Umbilical cord (tissue), 1 donor: ENCODE measurements at regions not wholly inside any gene's neighbourhood (a gene's known extent, or its start where the extent isn't known, plus 50 kb on each side); places are given as distances from the start of the nearest gene placed in this dataset.

Source experiments
- DNase-seq: peaks from one replicate; pipeline ENCODE4 v3.0.0-alpha.2; 2015; ENCODE audit warnings: low spot score

GRCh38 chr16:17861981-17862479 lies 391.3 kb upstream of the XYLT1 start:
- DNase-seq = no peak

DNA sequence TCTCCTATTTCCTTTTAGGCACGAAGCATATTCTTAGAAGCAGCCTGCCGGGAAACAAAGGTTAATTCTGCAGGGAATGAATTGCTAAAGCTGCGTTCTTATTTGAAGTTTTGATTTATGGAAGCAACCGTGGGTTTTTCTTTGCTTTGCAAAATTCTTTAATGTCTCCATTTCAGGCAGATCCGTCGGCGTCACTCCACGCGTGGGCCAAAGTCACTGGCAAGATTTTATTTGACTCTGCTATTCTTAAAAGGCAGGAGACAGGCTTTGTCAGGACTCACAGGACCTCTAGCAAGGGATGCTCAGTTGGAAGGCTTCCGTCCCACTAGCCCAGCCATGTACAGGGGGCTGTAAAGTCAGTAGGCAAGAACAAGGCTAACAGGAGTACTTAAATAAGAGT lies 387.3 kb upstream of the XYLT1 start:
- DNase-seq = no peak

DNA sequence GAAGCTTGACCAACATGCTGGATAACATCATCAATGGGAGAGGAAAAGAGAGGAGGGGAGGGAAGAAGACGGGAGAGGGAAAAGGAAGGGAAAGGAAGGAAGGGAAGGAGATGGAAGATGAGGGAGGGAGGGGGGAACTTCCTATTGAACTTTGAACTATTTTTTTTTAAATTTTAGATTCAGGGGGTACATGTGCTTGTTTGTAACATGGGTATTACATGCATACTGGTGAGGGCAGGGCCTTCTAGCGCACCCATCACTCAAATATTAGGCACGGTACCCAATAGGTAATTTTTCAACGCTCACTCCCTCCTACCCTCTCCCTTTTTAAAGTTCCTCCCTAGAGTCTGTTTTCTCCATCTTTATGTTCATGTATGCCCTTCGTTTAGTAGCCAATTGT lies 383.2 kb upstream of the XYLT1 start:
- no peak for DNase-seq

DNA sequence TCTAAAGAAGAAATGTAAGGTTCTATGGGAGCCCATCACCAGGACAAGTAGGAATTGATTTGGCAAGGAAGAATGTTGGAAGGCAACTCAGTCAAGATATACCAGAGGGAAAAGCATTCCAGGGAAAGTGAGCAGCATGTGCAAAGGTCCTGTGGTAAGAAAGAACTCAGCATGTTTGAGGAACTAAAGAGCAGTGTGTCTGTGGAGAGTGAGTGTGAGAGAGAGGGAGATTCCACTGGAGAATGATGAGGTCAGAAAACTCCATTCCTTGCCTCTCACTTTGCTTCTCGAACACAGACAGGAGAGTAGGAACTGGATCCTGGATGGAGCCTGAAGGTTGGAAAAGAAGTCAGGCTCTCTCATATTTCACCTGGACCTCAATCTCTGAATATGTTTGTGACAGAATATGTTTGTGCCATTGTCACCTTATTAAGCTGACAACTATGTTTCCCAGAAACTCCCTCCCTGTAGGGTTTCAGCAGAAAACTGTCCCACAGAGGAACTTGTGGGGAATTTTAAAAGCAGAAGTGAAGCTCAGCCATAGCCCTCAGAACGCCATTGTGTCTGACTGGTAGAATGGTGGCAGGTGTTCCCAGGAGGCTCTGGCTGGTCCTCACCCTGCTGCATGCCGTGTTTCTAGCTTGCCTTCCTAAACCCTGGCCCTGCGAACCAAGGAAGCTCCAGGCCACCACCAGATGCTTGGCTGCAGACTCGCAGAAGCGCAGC lies 382.4 kb upstream of the XYLT1 start:
- no peak for DNase-seq

DNA sequence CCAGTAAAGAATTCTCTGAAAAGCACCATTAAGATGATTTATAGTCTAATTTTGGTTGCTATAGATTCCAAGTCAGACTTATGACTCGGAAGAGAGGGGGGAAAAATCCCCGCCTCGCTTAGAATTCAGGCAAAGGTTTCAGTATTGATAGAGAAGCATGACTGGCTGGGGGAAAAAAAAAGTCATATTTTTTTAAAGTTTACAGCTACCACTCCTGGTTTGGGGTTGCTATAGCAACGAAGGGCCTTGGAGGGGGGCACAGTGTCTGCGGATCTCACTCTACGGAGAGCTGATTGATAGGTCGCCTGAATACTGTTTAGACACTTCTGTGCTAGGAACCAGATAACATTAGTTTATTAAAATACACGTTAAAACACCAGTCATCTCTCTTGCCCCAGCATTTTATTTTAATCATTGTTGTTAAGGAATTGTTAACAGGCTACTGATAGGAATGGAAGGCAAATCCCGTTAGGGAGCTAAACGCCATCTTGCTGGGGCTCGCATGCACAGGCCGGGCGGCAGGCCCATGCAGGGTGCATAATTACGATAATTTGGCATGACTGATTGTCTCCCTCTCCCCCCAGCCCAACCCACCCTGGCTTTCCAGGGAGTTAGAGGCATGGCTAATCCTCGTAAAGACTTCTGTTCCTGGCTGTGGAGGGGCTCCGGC lies 380.0 kb upstream of the XYLT1 start:
- DNase-seq = no peak

- no peak for DNase-seq
Measured at GRCh38 chr16:17847234-17847795, 376.6 kb upstream of the XYLT1 start.

- no peak for DNase-seq
Measured at GRCh38 chr16:17846030-17846429, 375.3 kb upstream of the XYLT1 start.

DNA sequence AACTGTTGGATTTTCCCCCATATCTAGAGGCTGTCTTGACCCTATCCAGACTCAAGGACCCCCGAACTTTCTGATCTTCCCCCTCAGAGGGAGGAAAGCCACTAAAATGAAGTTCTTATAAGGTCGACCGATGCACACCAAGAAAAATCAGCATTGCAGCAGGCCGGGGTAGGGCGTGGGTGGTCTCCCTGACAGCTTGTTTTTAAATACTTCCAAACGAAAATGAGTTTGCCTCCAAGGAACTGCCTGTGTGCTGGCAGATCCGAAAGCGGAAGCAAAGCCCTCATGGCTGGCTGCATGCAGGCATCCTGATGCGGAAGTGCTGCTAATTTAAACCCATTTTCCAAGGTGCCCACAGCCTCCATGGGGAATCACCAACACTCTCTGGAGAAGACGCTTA lies 374.3 kb upstream of the XYLT1 start:
- DNase-seq = no peak

DNA sequence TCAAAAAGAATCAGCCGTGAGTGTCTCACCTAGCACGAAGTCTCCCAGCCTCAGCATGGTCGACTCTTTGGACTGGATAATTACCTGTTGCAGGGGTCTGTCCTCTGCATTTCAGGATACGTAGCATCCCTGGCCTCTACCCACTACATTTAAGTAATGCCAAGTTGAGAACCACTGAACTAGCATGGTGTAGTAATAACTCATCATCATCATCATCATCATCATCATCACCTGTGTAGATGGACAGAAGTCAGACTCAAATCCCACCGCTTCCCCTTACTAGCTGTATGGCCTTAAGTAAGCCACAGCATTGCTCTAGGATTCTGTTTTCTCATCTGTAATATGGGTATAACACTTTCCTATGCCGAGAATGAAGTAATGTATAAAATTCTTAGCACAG lies 373.1 kb upstream of the XYLT1 start:
- no peak for DNase-seq

DNA sequence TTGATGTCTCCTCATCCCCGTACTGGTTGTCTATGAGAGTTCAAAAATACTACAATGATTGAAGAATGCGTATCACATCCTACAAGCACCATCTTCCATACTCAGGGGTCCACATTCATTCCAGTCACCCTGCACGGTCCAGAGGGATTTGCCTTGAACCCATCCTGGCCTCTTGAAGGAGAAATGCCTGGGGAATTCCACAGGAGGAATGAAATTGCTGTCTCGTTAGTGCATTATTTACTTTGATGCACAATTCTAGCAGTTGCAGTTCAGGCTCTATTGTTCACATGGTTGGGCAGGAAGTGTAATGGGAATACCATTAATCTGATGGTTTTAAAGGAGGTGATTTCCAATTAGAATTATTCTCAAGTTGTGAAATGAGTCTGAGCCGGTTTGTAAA lies 369.1 kb upstream of the XYLT1 start:
- DNase-seq = no peak

DNA sequence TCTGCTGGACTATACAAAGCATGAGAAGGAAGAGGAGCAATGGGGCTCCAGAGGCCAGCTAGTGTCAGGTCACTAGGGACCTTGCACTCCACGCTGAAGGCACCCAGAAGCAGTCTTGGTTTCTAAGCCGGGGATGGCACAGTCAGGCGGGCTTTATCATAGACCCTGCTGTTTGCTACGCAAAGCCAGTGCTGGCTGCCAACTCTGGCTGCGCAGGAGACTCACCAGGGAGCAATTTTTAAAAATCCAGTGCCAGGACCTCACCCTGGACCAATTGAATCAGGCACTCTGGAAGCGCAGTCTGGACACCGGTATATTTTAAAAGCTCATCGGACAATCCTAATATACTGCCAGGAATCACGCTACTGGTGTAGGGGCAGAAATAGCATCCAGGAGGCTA lies 368.5 kb upstream of the XYLT1 start:
- no peak for DNase-seq

DNA sequence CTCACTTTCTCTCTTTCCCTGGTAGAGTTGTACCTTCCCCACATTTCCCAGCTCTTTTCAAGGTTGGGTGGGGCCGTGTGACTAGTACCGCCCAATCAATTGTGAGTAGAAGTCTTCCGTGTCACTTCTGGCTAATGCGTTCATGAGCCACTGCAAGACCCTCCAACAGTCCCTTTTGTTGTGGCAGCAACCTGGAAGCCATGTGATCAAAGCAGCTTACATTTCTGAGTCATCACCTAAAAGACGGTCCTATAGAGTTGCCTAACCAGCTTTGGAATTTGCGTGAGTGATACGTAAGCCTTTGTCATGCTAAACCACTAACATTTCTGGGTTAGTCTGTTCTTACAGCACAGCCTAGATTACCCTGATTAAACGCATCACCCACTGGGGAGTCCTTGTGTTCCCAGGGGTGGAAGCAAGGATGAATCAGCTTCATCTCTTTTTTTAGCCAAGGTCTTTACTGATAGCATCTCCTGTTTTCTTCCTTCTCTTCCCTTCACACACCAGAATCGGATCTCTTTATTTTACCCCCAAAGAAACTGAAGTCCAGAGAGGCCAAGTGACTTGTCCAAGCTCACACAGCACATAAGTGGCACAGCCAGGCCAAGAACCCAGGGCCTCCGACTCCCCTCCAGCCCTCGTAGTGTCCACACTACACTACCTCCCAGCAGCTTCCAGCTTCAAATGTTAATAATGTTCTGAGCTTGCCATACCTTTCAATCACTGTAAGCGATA lies 366.3 kb upstream of the XYLT1 start:
- DNase-seq = peak; percentile 28

- no peak for DNase-seq
Measured at GRCh38 chr16:17835118-17835876, 364.5 kb upstream of the XYLT1 start.

DNA sequence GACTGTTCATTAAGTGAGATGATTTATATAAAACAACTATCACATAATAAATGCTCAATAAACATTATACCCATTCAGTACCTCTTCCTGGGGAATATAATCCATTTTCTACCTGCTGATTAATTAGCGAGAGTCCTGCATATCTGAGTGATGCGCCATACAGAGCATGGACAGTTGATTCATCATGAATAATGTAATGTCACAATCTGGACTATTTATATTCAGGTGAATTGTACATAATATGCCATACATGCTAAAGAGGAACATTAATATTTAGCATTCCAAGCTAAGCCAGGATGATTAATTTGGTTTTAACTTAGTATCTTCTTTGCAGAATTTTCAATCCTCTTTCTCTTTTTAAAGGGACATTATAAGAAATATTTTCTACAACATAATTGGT lies 362.0 kb upstream of the XYLT1 start:
- no peak for DNase-seq

DNA sequence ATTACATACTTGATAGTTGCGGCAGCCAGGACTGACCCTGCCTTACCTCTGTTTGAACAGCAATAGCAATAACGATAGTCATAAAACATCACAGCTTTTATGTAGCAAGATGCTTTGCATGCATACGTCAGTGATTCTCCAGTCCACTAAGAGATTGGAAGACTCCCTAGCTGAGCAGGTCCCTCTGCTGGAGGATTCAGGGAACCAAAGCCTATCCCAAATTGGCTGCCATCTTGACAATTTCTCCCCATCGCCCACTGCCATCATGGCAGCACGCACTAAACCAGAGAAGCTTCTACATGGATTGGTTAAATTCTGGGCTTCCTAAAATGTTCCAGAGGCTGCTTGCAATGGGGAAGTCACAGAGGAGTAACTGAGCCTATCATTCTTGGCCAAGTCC lies 360.6 kb upstream of the XYLT1 start:
- DNase-seq = no peak

GRCh38 chr16:17830651-17831050 lies 359.9 kb upstream of the XYLT1 start:
- DNase-seq = no peak

- no peak for DNase-seq
Measured at GRCh38 chr16:17829811-17830210, 359.1 kb upstream of the XYLT1 start.

GRCh38 chr16:17828012-17828411 lies 357.3 kb upstream of the XYLT1 start:
- peak; percentile 80 for DNase-seq

GRCh38 chr16:17827313-17827712 lies 356.6 kb upstream of the XYLT1 start:
- DNase-seq = peak; percentile 64

DNA sequence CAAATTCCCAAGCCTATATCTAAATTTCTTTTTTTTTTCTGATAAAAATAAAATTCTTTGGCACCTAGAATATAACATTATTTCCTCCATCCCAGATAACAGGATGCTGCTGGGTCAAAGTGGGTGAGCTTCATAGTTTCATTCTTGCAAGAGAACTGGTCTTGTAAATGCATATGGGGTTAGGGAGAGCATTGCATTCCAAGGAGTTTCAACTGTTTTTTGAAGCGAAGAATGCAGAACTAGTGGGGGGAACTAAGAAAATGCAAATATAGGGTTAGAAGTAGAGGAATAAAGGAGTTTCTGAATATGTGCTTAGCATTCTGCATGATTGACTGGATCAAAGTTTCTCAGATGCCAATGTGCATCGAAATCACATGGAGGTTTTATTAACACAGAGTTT lies 347.2 kb upstream of the XYLT1 start:
- no peak for DNase-seq

- no peak for DNase-seq
Measured at GRCh38 chr16:17817260-17817659, 346.5 kb upstream of the XYLT1 start.

GRCh38 chr16:17812771-17813170 lies 342.0 kb upstream of the XYLT1 start:
- DNase-seq = no peak
